GM12891 (cell line): ENCODE measurements at regions not wholly inside any gene's neighbourhood (a gene's known extent, or its start where the extent isn't known, plus 50 kb on each side); places are given as distances from the start of the nearest gene placed in this dataset.
"Not testable (repeated sequence)": the region's sequence is repeated elsewhere in the genome, so short reads cannot be mapped to it uniquely, and the experiment has no call there.

Source experiments
- POLR2A ChIP-seq: IDR thresholded peaks from 2 replicates; pipeline ENCODE4 v1.6.1; 2011; ENCODE audit warnings: low read depth, low read length, control low read depth
- POLR2AphosphoS5 ChIP-seq: IDR thresholded peaks from 2 replicates; pipeline ENCODE4 v1.6.1; 2011; ENCODE audit warnings: low read depth, low read length, control low read depth
- SPI1 ChIP-seq: IDR thresholded peaks from 2 replicates; pipeline ENCODE4 v1.6.1; 2011; ENCODE audit warnings: low read depth, low read length, control low read depth
- TAF1 ChIP-seq: IDR thresholded peaks from 2 replicates; pipeline ENCODE4 v1.6.1; 2011; ENCODE audit warnings: low read depth, low read length, control low read depth

DNA sequence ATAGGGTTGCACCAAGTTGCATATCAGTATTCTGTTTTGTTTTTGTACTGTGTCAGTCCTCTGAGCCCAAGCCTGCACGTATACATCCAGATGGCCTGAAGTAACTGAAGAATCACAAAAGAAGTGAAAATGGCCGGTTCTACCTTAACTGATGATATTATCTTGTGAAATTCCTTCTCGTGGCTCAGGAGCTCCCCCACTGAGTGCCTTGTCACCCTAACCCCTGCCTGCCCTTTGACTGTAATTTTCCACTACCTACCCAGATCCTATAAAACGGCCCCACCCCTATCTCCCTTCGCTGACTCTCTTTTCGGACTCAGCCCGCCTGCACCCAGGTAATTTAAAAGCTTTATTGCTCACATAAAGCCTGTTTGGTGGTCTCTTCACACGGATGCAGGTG, 924.1 kb upstream of the CELF4 start:
- not testable (repeated sequence) for TF ChIP-seq POLR2AphosphoS5, POLR2A, TAF1, SPI1
